Islet precursor cell (in vitro differentiated cells): ENCODE measurements at regions not wholly inside any gene's neighbourhood (a gene's known extent, or its start where the extent isn't known, plus 50 kb on each side); places are given as distances from the start of the nearest gene placed in this dataset.

Source experiments
- DNase-seq: peaks from one replicate; pipeline ENCODE4 v3.0.0-alpha.2; 2018

DNA sequence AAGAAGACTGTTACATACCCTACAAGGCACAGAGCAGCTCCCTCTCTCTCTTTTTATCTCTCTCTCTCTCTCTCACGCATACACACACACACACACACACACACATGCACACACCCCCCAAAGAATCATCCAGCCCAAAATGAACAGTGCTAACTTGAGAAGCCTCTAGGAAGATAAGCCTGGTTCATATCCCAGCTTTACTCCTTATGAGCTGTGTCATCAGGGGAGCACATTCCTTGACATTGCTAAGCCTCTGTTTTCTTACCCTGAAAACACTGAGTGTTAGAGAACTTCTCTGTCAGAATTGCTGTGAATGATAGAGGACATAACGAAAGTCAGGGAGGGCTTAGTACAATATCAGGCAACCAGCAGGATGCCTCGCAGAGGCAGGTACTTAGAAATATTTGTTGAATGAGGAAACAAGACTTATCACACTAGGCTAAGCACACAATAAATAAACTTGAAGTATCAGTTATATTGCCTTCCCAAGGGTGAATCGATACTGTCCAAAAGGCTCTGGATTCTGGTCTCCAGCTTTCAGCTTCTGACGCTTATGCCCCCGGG lies 725.6 kb upstream of the ID2 start:
- DNase-seq = no peak

DNA sequence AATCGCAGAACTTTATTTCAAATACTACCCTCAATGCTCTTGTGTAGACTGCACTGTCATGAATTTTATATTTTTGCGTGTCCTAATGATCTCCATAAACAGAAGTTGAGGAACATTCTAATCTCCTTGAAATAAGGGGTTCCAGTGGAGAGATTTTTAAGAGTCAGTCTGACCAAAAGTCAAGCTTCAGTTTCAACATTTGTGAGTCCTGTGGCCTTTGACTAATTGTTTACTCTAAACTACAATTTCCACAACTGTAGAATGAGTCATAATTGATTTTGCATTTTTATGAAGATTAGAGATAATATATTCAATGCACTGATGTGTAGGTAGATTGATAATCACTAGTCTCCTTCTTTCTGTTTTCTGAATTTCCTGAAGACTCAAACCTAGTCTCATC lies 720.3 kb upstream of the ID2 start:
- no peak for DNase-seq

DNA sequence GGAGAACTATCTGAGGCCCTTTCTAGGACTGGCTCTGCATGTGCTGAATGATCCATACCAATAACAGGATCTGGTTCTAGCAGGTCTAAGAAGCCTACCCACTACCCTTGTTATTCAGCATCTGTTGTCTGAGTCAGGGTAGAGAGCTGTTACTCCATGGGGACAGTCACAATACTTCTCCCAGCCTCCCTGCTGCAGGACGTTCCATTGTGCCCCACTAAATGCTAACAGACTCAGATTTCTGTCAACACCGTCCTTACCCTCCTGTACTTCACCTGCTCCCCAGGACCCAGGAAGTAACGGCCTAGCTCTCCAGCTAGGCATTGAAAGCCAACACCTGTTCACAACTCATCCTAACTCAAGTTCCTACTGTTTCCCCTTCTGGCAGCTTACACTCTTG lies 719.7 kb upstream of the ID2 start:
- DNase-seq = no peak

DNA sequence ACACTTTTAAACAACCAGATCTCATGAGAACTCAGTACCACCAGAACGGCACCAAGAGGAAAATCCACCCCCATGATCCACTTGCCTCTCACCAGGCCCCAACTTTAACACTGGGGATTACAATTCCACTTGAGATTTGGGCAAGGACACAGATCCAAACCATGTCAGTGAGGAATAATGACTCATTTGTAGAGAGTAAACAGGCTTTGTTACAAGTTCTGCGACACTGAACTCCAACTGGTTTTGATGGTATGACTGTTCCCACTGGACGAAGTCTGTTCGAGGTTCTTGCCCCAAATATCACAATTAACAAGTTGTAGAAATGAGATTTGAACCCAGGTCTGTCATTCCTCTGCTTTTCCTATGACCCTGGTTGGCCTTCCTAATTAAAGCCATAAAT lies 718.1 kb upstream of the ID2 start:
- DNase-seq = no peak

DNA sequence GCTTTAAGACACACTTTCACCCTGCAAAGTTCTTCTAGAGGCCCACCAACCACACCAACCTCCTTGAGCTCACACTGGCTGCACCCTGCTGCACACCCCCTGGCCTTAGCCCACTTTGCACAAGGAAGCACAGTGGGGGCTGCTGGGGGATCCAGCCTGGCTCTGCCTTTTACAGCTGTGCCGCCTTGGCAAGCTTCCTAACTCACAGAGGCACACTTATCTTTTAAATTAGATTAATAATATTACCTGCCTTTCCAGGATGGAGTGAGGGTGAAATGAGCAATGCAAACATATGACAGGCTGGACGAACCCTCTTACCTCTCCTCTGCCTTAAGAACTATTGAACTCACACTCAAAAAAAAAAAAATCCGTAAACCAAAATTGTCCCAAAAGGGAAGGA lies 715.8 kb upstream of the ID2 start:
- DNase-seq = no peak

DNA sequence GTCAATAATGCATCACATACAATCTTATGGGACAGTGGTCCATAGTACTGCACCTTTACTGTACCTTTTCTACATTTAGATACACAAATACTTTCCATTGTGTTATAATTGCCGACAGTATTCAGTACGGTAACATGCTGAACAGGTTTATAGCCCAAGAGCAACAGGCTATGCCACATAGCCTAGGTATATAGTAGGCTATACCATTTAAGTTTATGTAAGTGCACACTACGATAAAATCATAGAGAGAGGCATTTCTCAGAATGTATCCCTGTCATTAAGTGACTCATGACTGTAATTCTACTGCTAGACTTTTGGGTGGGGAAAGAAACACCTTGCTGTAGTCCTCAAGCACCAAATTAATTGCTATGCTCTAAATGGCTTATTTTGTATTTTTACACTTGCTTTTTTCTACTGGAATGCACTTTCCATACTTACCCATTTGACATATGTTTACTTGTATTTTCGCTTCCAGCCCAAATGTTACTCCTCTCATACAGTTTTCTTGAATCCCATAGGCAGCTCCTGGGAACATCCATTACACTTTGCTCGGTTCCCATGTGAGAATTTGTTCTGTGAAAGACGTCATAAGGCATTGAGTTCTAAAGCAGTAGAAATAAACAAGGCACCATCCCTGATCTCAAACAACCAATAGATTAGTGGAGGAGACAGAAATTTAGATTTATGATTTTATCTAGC lies 714.0 kb upstream of the ID2 start:
- no peak for DNase-seq

DNA sequence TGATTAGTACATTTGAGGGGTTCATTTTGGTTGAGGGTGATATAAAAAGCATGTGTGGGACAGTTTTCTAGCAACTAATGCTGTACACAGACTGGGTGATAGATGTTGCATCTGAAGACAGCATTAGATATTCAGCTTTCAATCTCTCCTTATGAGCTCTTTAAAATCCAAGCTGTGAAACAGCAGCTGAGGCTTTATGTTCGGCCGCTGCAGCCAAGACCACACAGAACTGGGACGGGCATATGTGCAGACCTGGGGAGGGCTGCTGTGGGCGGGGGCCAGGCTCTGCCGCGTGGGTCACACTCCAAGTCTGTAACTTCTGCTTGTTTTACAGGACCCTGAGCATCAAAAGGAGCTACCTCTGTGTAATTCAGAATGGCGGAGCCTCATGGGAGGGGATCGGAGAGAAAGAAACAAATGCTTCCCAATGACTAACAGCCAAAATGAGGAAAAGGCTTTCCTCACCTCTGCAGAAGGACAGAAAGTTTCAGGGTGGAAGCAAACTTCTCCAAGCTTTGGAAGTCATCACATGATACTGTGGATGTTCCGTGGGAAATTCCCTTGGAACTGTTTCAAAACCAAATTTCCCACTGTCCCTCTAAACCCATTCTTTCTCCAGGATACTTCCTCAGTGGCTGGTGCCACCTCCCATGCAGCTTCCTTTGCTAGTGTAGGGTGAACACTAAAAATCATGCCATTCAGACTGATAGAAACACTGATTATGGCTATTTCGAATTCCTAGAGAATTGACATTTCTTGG lies 711.9 kb upstream of the ID2 start:
- DNase-seq = no peak

DNA sequence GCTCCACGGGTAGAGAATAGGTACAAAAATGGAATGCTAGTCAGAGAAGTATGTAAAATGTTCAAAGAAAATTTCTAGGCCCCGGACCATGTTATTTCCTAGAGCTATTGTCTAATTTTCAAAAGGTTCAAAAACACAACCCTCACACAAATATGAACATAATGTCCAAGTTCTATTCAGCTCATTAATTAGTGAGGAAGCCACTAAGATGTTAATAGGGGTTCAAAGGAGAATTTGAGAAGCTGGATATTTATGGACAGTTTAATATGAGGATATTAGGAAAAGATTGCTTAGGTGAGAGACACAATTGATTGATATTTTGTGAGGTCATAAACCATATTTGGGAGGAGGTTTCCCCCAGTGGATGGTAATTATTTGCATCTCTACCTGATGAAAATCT lies 710.6 kb upstream of the ID2 start:
- DNase-seq = no peak

DNA sequence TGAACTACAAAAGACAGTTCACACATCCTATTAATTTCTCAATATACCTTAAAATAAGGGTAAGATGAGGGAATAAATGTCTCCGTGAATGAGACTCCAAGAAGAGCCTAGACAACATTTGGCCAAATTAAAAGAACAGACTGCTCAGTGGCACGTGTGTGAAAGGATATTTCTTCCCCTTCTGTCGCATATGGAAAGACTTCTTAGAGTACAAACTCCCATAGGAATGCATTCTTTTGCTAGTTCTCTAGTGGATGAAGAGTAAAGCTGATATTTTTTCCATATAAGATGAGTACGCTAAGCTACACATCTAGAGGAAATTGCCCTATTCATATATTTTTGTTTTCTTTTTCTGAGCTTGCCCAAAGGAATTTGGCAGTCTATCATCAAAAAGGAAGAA lies 710.0 kb upstream of the ID2 start:
- no peak for DNase-seq

DNA sequence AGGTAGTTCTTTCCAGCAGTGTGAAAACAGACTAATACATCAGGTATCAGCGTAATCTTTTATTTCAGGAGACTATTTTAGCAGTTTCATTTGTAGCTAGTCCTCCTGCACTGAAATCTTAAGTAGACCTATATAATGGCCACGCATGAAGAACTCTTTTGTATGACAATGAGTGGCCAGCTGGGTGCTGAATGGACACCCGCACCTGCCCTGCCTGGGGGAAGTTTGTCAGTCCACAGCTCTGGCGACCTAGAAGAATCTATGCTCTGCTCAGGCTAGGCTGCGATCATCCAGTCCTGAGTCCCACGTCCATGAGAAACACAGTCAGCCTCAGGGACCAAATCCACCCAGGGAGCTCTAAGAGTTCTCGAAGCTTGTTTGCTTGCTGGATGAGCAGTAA lies 709.2 kb upstream of the ID2 start:
- no peak for DNase-seq

DNA sequence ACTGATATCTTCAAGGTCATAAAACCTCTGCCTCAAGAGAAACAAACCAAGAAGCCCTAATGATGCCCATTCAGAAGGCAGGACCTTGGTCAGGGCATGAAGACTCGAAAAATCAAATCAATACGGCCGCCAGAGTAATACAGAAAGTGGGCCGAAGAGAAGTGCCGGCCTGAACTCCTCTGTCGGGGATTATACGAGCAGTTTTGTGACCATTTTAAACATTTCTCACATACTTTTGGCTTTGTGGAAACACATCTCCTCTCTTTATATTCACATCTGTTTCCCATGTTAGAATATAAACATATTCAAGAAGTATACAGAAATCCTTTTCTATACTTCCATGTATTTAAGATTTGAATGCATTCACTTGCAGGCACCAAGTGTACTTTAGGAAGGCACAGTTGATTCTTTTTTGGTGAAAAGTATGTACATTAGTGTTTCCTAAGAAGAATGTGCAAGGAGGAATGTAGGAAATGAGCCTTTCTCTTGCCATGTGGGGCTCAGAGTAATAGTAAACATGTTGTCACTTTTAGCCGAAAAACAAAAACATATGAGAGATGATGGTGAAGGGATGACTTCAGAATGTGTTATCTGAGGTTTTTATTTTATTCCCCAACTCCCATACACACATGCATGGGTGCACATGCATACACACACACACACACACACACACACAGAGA lies 707.9 kb upstream of the ID2 start:
- no peak for DNase-seq

DNA sequence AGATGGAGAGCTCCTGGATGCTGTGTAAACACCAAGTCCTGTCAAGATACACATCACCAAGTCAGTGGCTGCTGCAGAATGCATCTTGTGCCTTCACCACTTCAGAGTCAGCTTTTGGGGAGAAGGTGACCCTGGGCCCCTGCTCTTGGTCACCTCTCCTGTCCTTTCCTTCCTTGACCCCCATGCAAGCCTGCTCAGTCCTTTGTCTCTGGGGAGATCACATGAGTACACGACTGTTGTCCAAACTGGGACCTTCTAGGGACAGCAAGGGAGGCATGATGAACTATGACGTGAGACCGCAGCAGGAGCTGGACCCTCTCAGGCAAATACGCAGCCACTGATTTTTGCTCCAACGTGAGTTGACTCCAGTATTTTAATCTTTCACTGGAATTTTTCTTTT lies 706.9 kb upstream of the ID2 start:
- no peak for DNase-seq

DNA sequence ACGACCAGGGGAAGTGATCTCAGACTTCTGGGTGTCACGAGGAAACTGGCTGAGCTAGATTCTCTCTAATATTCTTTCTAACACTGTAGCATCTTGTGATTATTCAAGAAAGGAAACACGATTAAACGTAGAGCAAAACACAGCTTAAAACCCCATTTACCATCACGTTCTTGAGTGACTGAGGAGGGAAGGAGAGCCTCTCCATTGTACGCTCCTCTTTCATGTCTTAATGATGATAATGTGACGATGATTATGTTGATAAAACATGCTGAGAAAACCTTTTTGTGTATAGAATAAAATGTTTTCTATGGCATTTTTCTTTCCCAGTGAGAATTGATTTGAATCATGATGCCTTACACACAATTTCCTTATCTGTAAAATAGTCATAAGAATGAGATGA lies 705.6 kb upstream of the ID2 start:
- DNase-seq = no peak

DNA sequence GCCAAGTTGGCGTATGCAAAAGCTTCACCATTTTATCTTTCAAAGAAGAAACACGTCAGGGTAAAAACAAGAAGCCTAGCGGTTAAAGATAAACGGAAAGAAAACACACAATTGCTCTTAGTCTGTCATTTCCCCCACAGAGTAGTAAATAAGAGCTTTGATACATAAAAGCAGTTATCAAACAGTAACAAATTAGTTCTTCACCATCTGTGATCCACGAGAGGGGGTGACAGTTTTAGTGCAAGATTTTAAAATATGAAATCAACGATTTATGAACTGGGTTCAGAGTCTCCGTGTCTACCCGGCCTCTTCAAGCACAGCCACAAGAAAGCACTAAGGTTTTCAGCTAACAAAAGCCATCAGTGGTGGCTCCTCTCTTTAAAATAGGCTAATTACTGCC lies 703.9 kb upstream of the ID2 start:
- DNase-seq = no peak

DNA sequence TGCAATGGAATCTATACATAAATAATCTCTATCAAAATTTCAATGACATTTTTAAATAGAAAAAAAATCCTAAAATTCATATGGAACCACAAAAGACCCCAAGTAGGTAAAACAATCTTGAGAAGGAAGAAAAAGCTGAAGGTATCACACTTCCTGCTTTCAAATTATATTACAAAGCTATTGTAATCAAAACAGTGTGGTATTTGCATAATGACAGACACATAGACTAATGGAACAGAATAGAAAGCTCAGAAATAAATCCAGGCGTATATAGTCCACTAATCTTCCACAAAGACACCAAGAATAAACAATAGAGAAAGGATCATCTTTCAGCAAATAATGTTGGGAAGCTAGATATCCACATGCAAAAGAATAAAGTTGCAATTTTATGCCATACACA lies 699.8 kb upstream of the ID2 start:
- no peak for DNase-seq

DNA sequence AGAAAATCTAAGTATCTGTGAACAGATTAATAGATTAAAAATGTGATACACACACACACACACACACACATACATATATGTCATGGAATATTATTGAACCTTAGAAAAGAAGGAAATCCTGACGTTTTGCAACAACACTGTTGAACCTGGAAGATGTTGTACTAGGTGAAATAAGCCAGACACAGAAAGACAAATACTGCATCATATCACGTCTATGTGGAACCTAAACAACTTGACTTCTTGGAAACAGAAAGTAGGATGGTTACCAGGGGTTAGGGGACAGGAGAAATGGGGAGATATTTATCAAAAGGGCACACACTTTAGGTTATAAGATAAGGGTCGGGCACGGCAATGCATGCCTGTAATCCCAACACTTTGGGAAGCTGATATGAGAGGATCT lies 698.4 kb upstream of the ID2 start:
- DNase-seq = no peak

DNA sequence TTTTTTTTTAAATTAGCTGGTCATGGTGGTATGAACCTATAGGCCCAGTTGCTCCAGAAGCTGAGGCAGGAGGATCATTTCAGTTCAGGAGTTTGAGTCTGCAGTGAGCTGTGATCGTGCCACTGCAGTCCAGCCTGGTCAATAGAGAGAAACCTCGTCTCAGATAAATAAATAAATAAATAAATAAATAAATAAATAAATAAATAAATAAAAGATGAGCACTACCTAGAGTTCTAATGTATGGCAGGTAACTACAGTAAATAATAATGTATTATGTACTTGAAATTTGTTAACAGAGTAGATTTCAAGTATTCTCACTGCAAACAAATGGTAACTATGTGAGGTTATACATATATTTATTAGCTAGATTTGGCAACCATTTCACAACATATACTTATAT lies 697.9 kb upstream of the ID2 start:
- DNase-seq = no peak

DNA sequence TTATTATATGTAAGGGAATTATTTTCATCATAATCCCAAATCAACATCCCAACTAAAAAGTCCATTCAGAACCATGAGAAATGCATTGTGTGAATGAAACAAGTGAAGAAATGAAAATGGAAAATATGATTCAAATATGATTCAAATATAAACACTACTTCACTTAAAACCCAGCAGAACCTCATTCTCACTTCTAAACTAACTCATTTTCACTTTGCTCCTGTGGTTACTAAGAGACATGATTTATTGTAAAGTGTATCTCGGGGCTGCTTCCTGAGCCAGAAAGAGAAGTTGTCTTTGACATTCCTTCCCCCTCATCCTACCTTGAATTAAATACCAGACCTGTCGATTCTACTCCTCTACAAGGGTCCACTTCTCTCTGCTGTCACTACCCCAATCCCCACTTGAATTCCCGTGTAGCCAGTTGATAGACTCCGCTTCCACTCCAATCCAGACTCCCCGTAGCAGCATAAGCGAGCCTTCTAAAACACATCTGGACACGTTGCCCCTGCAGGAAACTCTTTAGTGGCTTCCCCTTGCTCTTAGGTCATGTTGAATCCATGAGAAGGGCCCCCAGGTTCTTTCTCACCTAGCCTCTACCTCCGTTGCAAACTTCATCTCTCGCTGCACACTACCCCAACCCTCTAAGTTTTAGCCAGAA lies 697.0 kb upstream of the ID2 start:
- DNase-seq = no peak

DNA sequence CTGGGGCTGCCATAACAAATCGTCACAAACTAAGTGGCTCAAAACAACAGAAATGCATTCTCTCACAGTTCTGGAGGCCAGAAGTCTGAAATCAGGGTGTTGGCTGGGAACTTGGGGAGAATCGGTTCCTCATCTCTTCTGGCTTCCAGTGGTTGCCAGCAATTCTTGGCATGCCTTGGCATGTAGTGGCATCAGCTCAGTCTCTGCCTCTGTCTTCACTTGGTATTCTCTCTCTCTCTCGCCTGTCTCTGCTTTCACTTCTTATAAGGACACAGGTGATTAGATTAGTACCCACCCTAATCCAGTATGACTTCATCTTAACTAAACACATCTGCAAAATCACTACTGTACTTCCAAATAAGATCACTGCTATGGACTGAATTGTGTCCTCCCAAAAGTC lies 695.4 kb upstream of the ID2 start:
- DNase-seq = no peak

DNA sequence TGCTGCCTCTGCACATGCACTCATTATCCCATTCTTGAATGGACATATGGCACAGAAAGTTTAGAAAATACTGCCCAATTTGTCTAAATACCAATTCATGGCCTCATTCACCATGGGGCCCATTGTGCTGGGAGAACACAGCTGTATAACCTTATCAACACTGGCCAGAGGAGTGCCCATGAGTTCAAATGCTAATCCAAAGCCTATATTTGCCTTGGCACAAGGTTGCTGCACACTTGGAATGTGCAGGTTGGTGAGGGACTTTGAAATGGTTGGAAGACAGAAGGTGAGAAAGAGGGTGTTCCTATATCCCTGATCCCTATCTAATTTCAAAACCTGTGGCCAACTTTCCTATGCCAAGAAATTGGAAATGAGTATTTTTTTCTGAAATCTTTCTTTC lies 693.9 kb upstream of the ID2 start:
- DNase-seq = no peak

DNA sequence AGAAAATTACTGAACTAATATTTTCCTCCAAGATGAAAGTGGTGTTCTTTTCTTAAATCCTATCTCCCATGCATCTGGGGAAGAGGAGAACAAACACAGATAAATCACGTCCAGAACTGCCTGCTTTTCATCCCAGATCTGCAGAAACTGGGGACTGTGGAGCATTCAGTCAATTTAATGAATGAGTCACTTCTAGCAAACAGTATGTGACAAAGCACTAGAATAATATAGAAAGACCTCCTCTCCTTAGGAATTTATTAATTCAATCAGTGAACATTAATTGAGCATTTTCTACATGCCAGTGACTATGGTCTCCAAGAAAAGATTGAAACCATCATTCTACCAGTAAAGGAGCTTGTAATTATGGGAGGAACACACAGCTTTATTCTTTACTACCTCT lies 693.4 kb upstream of the ID2 start:
- DNase-seq = no peak

DNA sequence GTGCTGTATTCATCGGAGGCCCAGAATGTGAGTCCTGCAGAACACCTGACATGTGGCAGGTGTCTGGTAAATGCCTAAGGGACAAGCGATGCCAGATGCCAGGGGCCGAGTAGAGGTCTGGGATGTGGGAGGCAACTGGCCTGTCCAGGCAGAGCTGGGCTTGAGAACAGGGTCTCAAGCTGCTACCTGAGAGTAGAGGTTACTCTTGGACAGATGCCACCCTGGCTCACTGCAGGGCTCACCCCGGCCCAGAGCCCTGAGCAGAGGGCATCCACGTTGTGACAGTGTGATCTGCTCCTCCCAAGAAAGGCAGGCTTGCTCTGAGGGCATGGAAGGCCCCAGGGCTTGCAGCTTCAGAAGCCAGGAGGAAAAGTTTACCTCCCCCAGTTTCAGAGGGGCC lies 692.0 kb upstream of the ID2 start:
- DNase-seq = no peak
